B cell (primary cell): ENCODE measurements at regions not wholly inside any gene's neighbourhood (a gene's known extent, or its start where the extent isn't known, plus 50 kb on each side); places are given as distances from the start of the nearest gene placed in this dataset.
"Not testable (repeated sequence)": the region's sequence is repeated elsewhere in the genome, so short reads cannot be mapped to it uniquely, and the experiment has no call there.

Experiments used
- ATAC-seq: fragments of 200-7000 bp; cut with Tn5 transposase; one replicate; pipeline ENCODE4 v1.10.0; 2021; ENCODE audit warnings: low read depth, mild to moderate bottlenecking, moderate number of reproducible peaks, moderate library complexity
- CTCF ChIA-PET: fragments of 350-600 bp; sonication (Branson Sonifier 250); formaldehyde crosslinking; loops from one replicate; lab custom pipeline; 2021; ENCODE audit warnings: antibody characterized with exemption, inconsistent platforms; lab: Charles Lee
- POLR2A ChIA-PET: fragments of 350-600 bp; sonication (Branson Sonifier 250); formaldehyde crosslinking; loops from one replicate; lab custom pipeline; 2021; ENCODE audit warnings: antibody characterized with exemption; lab: Charles Lee
- DNase-seq: peaks from one replicate; pipeline ENCODE4 v3.0.0; 2013
- H2AFZ ChIP-seq: 2 replicates; pipeline ENCODE4 v1.6.1; 2012; ENCODE audit warnings: mild to moderate bottlenecking, low read depth, low read length; ENCODE audit not compliant: insufficient read depth, poor library complexity, severe bottlenecking
- H3K27ac ChIP-seq, 2 donors: 1 replicate in 1 of 2; 2 replicates in 1 of 2; pipeline ENCODE4 v1.5.1; 2012 to 2013; ENCODE audit warnings: low read length in 2 of 2, mild to moderate bottlenecking in 2 of 2, moderate library complexity in 1 of 2
- H3K27me3 ChIP-seq, 4 experiments: fragments of 200-600 bp in 1 of 4; sonication (generic) in 1 of 4; replicated peaks in 1 of 4; 1 replicate in 2 of 4; 2 replicates in 2 of 4; pipeline versions ENCODE4 v1.6.1 to v1.7.0; 2013 to 2016; ENCODE audit warnings: low read length in 3 of 4, mild to moderate bottlenecking in 2 of 4, mixed read lengths in 1 of 4, moderate library complexity in 1 of 4; ENCODE audit not compliant: insufficient read depth in 4 of 4, control insufficient read depth in 3 of 4; ENCODE audit errors: control extremely low read depth in 1 of 4
- H3K36me3 ChIP-seq, 2 experiments: replicated peaks in 1 of 2; 1 replicate in 1 of 2; 2 replicates in 1 of 2; pipeline versions ENCODE4 v1.6.1 to v1.7.1; 2013; ENCODE audit warnings: low read length in 1 of 2; ENCODE audit not compliant: insufficient read depth in 2 of 2, control insufficient read depth in 1 of 2; ENCODE audit errors: control extremely low read depth in 1 of 2, extremely low read depth in 1 of 2
- H3K4me1 ChIP-seq, 2 donors: fragments of 200-600 bp in 1 of 2; sonication (generic) in 1 of 2; 1 replicate in 1 of 2; 2 replicates in 1 of 2; pipeline versions ENCODE4 v1.5.1 to v1.6.1; 2013 to 2017; ENCODE audit warnings: low read length in 2 of 2; ENCODE audit not compliant: control insufficient read depth in 2 of 2, insufficient read depth in 2 of 2
- H3K4me2 ChIP-seq: replicated peaks from 2 replicates; pipeline ENCODE3; 2012; ENCODE audit warnings: mild to moderate bottlenecking, low read depth, low read length; ENCODE audit not compliant: poor library complexity, severe bottlenecking
- H3K4me3 ChIP-seq, 5 experiments: fragments of 200-600 bp in 1 of 5; sonication (generic) in 1 of 5; 1 replicate in 3 of 5; 2 replicates in 2 of 5; pipeline versions ENCODE4 v1.5.1 to v1.7.0; 2011 to 2016; ENCODE audit warnings: low read length in 4 of 5, mild to moderate bottlenecking in 4 of 5, low read depth in 2 of 5, control low read depth in 1 of 5, moderate library complexity in 1 of 5; ENCODE audit not compliant: insufficient read depth in 1 of 5; ENCODE audit errors: control extremely low read depth in 1 of 5, extremely low read depth in 1 of 5
- H3K79me2 ChIP-seq: fragments of 200-600 bp; sonication (generic); one replicate; pipeline ENCODE4 v1.6.0; 2016; ENCODE audit warnings: low read length; ENCODE audit not compliant: control insufficient read depth, insufficient read depth
- H3K9ac ChIP-seq: fragments of 200-600 bp; sonication (generic); 2 replicates; pipeline ENCODE4 v1.6.1; 2017; ENCODE audit warnings: mild to moderate bottlenecking, low read length, moderate library complexity
- H3K9me3 ChIP-seq, 3 donors: one replicate each; pipeline versions ENCODE4 v1.6.1 to v1.7.1; 2013; ENCODE audit warnings: low read length in 2 of 3; ENCODE audit not compliant: control insufficient read depth in 2 of 3, insufficient read depth in 1 of 3; ENCODE audit errors: control extremely low read depth in 1 of 3
- H4K20me1 ChIP-seq: 2 replicates; pipeline ENCODE4 v1.6.0; 2012; ENCODE audit warnings: mild to moderate bottlenecking, low read length; ENCODE audit not compliant: insufficient read depth, control insufficient read depth, poor library complexity, severe bottlenecking
- H3K27ac Mint-ChIP-seq: one replicate; pipeline ENCODE4 v1.8.0; 2021; ENCODE audit warnings: mixed read lengths
- H3K27me3 Mint-ChIP-seq: one replicate; pipeline ENCODE4 v1.8.0; 2021; ENCODE audit warnings: mixed read lengths
- H3K4me1 Mint-ChIP-seq: one replicate; pipeline ENCODE4 v1.8.0; 2021; ENCODE audit warnings: mixed read lengths
- H3K4me3 Mint-ChIP-seq: one replicate; pipeline ENCODE4 v1.8.0; 2021; ENCODE audit warnings: mixed read lengths
- H3K9me3 Mint-ChIP-seq: one replicate; pipeline ENCODE4 v1.8.0; 2022; ENCODE audit warnings: mixed read lengths; ENCODE audit not compliant: insufficient read depth
- EZH2 ChIP-seq: IDR thresholded peaks from 2 replicates; pipeline ENCODE4 v1.6.1; 2012; ENCODE audit warnings: borderline replicate concordance, low read depth, mild to moderate bottlenecking, moderate library complexity, low read length; ENCODE audit not compliant: insufficient read depth, poor library complexity, severe bottlenecking
- WGBS: methylation state at CpG from one replicate; pipeline ENCODE4 v1.1.5; 2013; ENCODE audit warnings: missing lambda C conversion rate; ENCODE audit not compliant: insufficient coverage; 5-methylcytosine and 5-hydroxymethylcytosine counted together
- intact Hi-C: fragments of 100-400 bp; cut with micrococcal nuclease; formaldehyde crosslinking; loops from one replicate; pipeline ENCODE4 v1.10.0; 2022
- TF ChIP-seq, protein P1 (sequence below): fragments of 200-600 bp; IDR thresholded peaks from one replicate; pipeline ENCODE4 v1.8.0; 2022; ENCODE audit warnings: antibody characterized with exemption, mild to moderate bottlenecking

DNA sequence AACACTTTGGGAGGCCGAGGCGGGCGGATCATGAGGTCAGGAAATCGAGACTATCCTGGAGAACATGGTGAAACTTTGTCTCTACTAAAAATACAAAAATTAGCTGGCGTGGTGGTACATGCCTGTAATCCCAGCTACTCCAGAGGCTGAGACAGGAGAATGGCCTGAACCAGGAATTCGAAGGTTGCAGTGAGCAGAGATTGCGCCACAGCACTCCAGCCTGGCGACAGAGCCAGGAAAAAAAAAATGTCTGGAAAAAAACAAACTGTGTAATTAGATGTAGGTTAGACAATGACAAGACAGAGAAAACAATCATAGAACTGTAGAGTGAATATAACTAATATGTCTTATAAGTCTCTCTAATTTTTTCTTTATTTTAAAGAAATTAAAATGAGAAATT lies 1002.5 kb upstream of the LCORL start:
- Histone ChIP-seq H4K20me1 (no peaks in the 10 kb centered on the region), H3K9ac (no peak overlapping the region), H3K27ac (no peak overlapping the region), H3K79me2 (no peaks in the 10 kb centered on the region), H3K9me3 (no peaks in the 10 kb centered on the region), H3K4me3 (no peak overlapping the region), H3K4me2 (no peak overlapping the region), H3K36me3 (no peaks in the 10 kb centered on the region), H3K27me3 (no peaks in the 10 kb centered on the region), H2AFZ (no peak overlapping the region), H3K4me1 (no peaks in the 10 kb centered on the region)
- ChIA-PET POLR2A (no interaction called here), CTCF (interaction anchor here (1.4 kb wide), 1 partner anchor 10 kb away, joined by 3 read pairs; no protein-coding TSS in a partner anchor)
- no peak overlapping the region for H3K27ac Mint-ChIP-seq
- TF ChIP-seq, protein P1, sequence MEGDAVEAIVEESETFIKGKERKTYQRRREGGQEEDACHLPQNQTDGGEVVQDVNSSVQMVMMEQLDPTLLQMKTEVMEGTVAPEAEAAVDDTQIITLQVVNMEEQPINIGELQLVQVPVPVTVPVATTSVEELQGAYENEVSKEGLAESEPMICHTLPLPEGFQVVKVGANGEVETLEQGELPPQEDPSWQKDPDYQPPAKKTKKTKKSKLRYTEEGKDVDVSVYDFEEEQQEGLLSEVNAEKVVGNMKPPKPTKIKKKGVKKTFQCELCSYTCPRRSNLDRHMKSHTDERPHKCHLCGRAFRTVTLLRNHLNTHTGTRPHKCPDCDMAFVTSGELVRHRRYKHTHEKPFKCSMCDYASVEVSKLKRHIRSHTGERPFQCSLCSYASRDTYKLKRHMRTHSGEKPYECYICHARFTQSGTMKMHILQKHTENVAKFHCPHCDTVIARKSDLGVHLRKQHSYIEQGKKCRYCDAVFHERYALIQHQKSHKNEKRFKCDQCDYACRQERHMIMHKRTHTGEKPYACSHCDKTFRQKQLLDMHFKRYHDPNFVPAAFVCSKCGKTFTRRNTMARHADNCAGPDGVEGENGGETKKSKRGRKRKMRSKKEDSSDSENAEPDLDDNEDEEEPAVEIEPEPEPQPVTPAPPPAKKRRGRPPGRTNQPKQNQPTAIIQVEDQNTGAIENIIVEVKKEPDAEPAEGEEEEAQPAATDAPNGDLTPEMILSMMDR: no peak
- no peak for TF ChIP-seq EZH2
- intact Hi-C loops: no loop called here
- no peak overlapping the region for H3K4me3 Mint-ChIP-seq
- H3K4me1 Mint-ChIP-seq: no peaks in the 10 kb centered on the region
- ATAC-seq: no peak
- WGBS: 93% methylated on average over 4 of the region's 8 CpGs
- no peaks in the 10 kb centered on the region for H3K9me3 Mint-ChIP-seq
- H3K27me3 Mint-ChIP-seq: no peaks in the 10 kb centered on the region
- no peak for DNase-seq

DNA sequence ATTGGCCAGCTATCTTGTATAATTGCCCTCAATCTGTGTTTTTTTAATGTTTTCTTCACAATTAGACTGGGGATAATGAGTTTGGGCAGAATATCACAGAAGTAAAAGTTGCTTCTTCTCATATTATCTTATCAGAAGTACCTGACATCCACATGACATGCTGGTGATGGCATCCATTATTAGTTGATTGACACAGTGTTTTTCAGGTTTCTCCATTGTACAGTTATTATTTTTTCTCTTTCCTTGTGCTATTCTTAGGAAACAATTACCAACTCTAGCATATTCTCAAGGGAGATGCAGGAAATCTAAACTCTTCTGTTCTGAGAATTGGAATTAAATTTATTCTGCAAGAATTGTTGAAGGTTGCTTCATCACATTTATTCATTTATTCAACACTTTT lies 1000.1 kb upstream of the LCORL start:
- H3K9ac ChIP-seq: no peak overlapping the region
- Mint-ChIP-seq H3K9me3 (no peaks in the 10 kb centered on the region), H3K4me3 (no peak overlapping the region), H3K27me3 (no peaks in the 10 kb centered on the region), H3K27ac (no peak overlapping the region), H3K4me1 (no peaks in the 10 kb centered on the region)
- H3K27ac ChIP-seq: no peak overlapping the region
- DNase-seq (no peak), ATAC-seq (no peak)
- ChIA-PET CTCF (no interaction called here), POLR2A (no interaction called here)
- no peak overlapping the region for H3K4me3 ChIP-seq
- H3K36me3 ChIP-seq: no peaks in the 10 kb centered on the region
- TF ChIP-seq, protein P1: no peak
- TF ChIP-seq EZH2: no peak
- H3K4me2 ChIP-seq: no peak overlapping the region
- no peaks in the 10 kb centered on the region for H4K20me1 ChIP-seq
- H3K79me2 ChIP-seq: no peaks in the 10 kb centered on the region
- intact Hi-C loops: no loop called here
- H3K4me1 ChIP-seq: no peaks in the 10 kb centered on the region
- no peaks in the 10 kb centered on the region for H3K9me3 ChIP-seq
- H2AFZ ChIP-seq: no peak overlapping the region
- no peaks in the 10 kb centered on the region for H3K27me3 ChIP-seq

DNA sequence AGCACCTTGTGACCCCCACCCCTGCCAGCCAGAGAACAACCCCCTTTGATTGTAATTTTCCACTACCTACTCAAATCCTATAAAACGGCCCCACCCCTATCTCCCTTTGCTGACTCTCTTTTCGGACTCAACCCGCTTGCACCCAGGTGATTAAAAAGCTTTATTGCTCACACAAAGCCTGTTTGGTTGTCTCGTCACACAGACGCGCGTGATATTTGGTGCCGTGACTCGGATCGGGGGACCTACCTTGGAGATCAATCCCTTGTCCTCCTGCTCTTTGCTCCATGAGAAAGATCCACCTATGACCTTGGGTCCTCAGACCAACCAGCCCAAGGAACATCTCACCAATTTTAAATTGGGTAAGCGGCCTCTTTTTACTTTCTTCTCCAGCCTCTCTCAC lies 995.0 kb upstream of the LCORL start:
- H3K27me3 Mint-ChIP-seq, H3K9ac ChIP-seq, H2AFZ ChIP-seq, H3K79me2 ChIP-seq, DNase-seq, H4K20me1 ChIP-seq, H3K36me3 ChIP-seq, POLR2A ChIA-PET, H3K9me3 ChIP-seq, H3K4me3 ChIP-seq, H3K4me1 ChIP-seq, intact Hi-C loops, H3K4me1 Mint-ChIP-seq, CTCF ChIA-PET, H3K27ac ChIP-seq, H3K9me3 Mint-ChIP-seq, H3K27me3 ChIP-seq, H3K4me3 Mint-ChIP-seq, ATAC-seq, H3K27ac Mint-ChIP-seq, H3K4me2 ChIP-seq: not testable (repeated sequence)
- 94% methylated on average over 10 of the region's 11 CpGs for WGBS
